ENCODE measurements at regions not wholly inside any gene's neighbourhood (a gene's known extent, or its start where the extent isn't known, plus 50 kb on each side); places are given as distances from the start of the nearest gene placed in this dataset.

GRCh38 chr5:173830421-173830820, 57.7 kb upstream of the CPEB4 start:
- no peak for DNase-seq (ENCODE audit: low read depth)

- DNase-seq (ENCODE audit: low read depth), result no peak
Measured at GRCh38 chr5:173831196-173831914, 56.8 kb upstream of the CPEB4 start.

- DNase-seq (ENCODE audit: low read depth), result no peak
Measured at GRCh38 chr5:173832386-173832785, 55.8 kb upstream of the CPEB4 start.

GRCh38 chr5:173833196-173833985, 54.8 kb upstream of the CPEB4 start:
- no peak for DNase-seq (ENCODE audit: low read depth)

GRCh38 chr5:173834071-173834771, 53.9 kb upstream of the CPEB4 start:
- no peak for DNase-seq (ENCODE audit: low read depth)

GRCh38 chr5:173835131-173835530, 53.0 kb upstream of the CPEB4 start:
- DNase-seq (ENCODE audit: low read depth), result no peak

GRCh38 chr5:173835661-173836060, 52.5 kb upstream of the CPEB4 start:
- no peak for DNase-seq (ENCODE audit: low read depth)

GRCh38 chr5:173837654-173838053, 50.5 kb upstream of the CPEB4 start:
- no peak for DNase-seq (ENCODE audit: low read depth)
